DMS114 treated with DMSO at 0.1 percent for 48 hours (cell line): ENCODE measurements at regions not wholly inside any gene's neighbourhood (a gene's known extent, or its start where the extent isn't known, plus 50 kb on each side); places are given as distances from the start of the nearest gene placed in this dataset.

Source experiments
- DNase-seq: peaks from one replicate; lab custom pipeline; 2025; ENCODE audit not compliant: unreplicated experiment; lab: John Stamatoyannopoulos, UW

DNA sequence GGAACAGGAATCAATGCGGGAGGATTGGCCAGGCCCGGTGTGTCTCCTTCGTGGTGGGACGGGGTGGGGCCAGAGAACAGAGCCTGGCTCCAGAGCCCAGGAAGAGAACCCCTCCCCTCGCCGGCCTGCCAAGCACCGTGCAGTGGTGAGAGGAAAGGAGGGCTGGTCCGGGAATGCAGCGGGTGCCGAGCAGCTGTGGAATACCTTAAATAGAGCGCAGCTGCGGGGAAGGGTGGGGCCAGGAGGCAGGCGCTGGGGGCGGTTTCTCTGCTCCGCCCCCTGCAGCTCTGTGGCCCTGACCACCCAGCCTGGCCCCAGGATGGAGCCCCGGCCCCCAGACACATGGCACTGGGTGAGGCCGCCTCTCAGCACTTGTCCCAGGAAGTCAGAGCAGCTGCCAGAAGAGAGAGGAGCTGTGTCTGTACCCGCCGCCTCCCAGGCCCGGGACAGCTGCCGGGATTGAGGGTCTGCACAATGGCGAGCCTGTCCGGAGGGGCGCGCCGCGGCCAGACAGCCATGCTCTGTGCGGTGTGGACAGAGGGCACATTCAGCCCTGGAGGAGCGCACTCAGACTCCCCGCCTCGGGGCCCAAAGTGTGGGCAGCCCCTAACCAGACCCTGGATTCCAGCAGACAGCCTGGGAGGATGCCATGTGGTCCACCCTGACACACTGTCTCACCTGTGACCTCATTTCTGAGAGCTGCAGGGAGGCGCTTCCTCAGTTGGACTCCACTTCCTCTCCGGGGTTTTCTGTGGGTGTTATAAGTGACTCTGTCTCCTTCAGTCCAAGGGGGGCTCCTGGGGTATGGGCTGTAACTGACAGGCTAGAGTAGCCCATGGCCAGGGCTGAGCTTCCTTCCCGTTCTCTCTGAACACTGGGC, 268.8 kb downstream of the SEC14L1 start:
- no peak for DNase-seq

DNA sequence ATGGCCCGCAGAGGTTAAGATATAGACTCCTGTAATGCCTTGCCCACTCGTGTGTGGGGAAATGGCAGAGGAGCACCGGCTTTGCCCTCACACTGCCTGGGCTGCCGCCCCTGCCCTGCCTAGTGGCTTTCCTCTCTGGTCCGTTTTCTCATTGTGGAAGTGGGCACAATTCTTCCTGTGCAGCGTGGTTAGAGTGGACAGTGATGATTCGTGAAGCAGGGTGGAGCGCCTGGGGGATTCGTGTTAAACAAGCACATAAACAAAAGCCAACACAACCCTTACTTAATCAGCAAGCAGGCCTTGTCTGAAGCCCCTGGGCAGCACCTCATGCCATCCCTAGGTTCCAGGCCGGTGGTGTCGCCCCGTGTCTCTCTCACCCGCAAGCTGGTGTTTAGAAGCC, 269.7 kb downstream of the SEC14L1 start:
- no peak for DNase-seq

GRCh38 chr17:77414811-77415400, 274.1 kb downstream of the SEC14L1 start:
- no peak for DNase-seq

DNA sequence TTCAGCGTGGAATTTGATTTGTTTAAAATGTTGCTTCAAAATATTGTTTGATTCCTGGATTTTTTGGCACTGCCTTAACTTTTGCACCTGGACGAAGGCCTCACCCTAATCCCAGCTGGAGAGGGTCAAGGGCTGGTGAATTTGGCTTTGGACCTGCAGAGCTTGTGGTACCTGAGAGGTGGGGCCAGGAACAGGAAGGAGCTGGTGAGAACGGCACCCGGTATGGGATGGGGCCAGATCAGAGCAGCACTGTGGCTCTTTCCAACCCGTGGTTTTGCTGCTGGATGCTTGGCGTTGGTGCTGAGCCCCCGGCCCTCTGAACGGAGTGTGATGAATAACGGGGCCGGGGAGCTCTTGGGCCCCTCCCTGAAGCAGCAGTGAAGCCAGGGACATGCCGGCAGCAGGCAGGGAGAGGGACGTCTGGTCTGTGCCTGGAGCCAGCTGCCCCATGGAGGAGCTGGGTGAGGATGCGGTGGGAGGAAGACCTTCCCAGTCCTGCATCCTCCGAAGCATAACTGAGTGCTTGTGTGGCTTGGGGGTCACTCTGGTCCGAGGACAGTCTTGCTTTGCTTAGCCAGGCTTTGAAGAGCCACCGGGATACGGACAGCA, 275.4 kb downstream of the SEC14L1 start:
- DNase-seq: no peak

DNA sequence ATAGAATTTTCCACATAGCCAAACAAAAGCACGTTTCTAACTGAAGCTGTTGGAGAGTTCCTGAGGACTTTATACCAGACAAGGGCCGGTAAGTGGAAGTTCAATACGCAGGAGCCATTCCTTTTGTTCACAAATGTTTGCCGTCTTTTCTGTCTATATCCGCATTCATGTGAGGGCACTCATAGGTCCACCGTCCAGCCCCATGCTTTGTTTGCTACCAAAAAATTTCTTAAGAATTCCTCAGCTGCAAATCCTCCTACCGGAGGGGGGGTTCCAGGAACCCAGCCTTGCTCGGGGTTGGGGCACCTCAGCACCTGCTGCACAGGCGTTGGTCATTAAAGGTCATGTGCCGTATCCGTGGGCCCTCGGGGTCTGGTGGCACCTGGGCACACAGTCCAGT, 276.8 kb downstream of the SEC14L1 start:
- no peak for DNase-seq

DNA sequence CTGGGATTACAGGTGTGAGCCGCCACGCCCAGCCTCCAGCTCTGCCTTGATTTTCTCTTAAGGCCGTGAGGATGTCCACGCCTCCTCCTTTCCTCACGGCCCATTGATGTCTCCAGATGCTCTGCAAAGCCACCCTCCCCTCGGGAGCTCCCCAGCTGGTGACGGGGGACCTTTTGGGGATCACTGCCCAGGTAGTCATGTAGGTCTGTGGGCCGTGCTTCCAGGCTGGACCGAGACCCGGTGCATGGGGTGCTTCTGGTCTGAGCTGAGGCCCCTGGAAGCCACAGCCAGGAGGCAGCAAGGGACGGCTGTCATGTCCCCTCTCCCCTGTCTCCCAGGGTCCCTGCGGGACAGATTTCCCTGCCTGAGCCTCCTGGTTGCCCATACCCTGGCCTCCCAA, 277.8 kb downstream of the SEC14L1 start:
- DNase-seq: no peak

- DNase-seq: no peak
Observed at GRCh38 chr17:77419095-77419494, 278.3 kb downstream of the SEC14L1 start.

- DNase-seq: no peak
Observed at GRCh38 chr17:77419547-77420094, 278.9 kb downstream of the SEC14L1 start.

DNA sequence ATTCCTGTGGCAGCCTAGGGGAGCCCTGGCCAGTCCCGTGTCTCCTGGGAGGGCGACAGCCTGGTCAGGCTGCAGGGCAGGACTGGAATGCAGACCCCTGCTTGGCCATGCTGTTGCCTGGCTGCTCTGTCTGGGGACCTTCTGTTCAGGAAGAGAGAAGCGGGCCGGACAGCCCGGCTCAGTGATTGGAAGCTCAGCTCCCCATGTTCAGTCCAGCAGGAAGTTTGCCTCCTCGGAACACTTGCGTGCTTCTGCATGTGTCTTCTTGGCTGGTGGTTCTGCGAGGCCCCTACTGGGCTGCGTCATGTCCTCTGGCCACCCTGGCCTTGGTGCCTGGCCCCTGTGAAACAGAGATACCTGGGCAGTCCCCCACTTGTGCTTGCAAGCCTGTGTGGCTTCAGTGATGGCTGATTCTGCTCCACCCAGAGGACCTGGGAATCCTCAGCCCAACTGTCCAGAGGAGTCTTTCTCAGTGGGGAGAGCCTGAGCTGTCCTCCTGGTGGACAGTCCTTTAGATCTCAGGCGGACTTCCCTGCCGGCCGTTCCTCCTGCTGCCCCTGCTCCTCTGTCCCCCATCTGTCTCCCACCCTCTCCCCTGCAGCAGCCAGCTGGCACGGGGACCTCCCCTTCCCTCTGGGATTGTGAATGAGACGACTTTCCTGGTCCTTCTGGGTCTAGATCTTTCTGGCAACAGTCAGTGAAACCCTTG, 279.5 kb downstream of the SEC14L1 start:
- no peak for DNase-seq

GRCh38 chr17:77420804-77421629, 280.2 kb downstream of the SEC14L1 start:
- DNase-seq: no peak

GRCh38 chr17:77421630-77421972, 280.8 kb downstream of the SEC14L1 start:
- DNase-seq: no peak

GRCh38 chr17:77422104-77422747, 281.5 kb downstream of the SEC14L1 start:
- DNase-seq: no peak

DNA sequence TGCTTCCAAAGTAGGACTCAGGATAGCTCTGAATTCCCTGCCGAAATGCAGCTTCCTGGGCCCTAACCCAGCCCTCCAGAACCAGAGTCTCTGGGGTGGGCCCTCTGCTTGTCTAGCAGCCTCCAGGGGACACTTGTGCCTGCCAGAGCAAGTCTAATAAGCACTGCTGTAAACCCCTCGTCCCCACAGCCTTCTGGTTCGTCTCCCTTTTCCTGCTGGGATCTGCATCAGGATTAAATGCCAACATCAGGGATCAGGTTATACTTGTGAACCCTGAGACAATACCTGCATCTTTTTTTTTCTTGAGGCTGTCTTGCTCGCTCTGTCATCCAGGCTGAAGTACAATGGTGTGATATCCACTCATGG, 282.0 kb downstream of the SEC14L1 start:
- no peak for DNase-seq

- no peak for DNase-seq
Observed at GRCh38 chr17:77423589-77424451, 283.1 kb downstream of the SEC14L1 start.

- no peak for DNase-seq
Observed at GRCh38 chr17:77424585-77425344, 284.0 kb downstream of the SEC14L1 start.

- no peak for DNase-seq
Observed at GRCh38 chr17:77425348-77425747, 284.6 kb downstream of the SEC14L1 start.

- DNase-seq: no peak
Observed at GRCh38 chr17:77425791-77426641, 285.2 kb downstream of the SEC14L1 start.
